Heart right ventricle (tissue), 16 donors: ENCODE measurements at regions not wholly inside any gene's neighbourhood (a gene's known extent, or its start where the extent isn't known, plus 50 kb on each side); places are given as distances from the start of the nearest gene placed in this dataset.

Source experiments
- ATAC-seq, 8 donors: fragments of 200-7000 bp; cut with Tn5 transposase; one replicate each; pipeline ENCODE4 v1.9.1; 2020; ENCODE audit warnings: mild to moderate bottlenecking in 8 of 8, moderate library complexity in 8 of 8, moderate number of reproducible peaks in 1 of 8
- DNase-seq, 2 donors: peaks; one replicate each; pipeline ENCODE4 v3.0.0-alpha.2; 2020
- H3K27ac ChIP-seq, 10 donors: fragments of 200-600 bp; sonication (generic) in 2 of 10; one replicate each; pipeline versions ENCODE4 v1.5.0 to v1.8.0; 2020 to 2022; ENCODE audit warnings: mild to moderate bottlenecking in 3 of 10
- H3K27me3 ChIP-seq, 7 donors: fragments of 200-600 bp; one replicate each; pipeline ENCODE4 v1.8.0; 2021 to 2022; ENCODE audit warnings: mild to moderate bottlenecking in 2 of 7
- H3K36me3 ChIP-seq, 9 donors: fragments of 200-600 bp; sonication (generic) in 1 of 9; one replicate each; pipeline versions ENCODE4 v1.5.0 to v1.8.0; 2020 to 2022; ENCODE audit warnings: mild to moderate bottlenecking in 2 of 9
- H3K4me1 ChIP-seq, 9 donors: fragments of 200-600 bp; sonication (generic) in 1 of 9; one replicate each; pipeline versions ENCODE4 v1.5.0 to v1.8.0; 2020 to 2022; ENCODE audit warnings: mild to moderate bottlenecking in 4 of 9
- H3K4me3 ChIP-seq, 10 donors: fragments of 200-600 bp; sonication (generic) in 2 of 10; one replicate each; pipeline versions ENCODE4 v1.5.0 to v1.8.0; 2020 to 2022; ENCODE audit warnings: mild to moderate bottlenecking in 7 of 10, moderate library complexity in 2 of 10
- H3K9me3 ChIP-seq, 11 donors: fragments of 200-600 bp in 10 of 11; sonication (generic) in 2 of 11; one replicate each; pipeline versions ENCODE4 v1.5.0 to v1.8.0; 2013 to 2022; ENCODE audit warnings: mild to moderate bottlenecking in 2 of 11, control low read depth in 1 of 11, moderate library complexity in 1 of 11
- CTCF ChIP-seq, 9 donors: fragments of 200-600 bp; sonication (generic) in 2 of 9; IDR thresholded peaks; one replicate each; pipeline versions ENCODE4 v1.5.0 to v1.8.0; 2021 to 2022; ENCODE audit warnings: antibody characterized with exemption in 9 of 9, mild to moderate bottlenecking in 5 of 9, moderate library complexity in 1 of 9
- WGBS, 2 donors: extraction: QIAGEN DNeasy Blood & Tissue Kit; methylation state at CpG; one replicate each; pipeline ENCODE4 v1.1.7; 2013; ENCODE audit warnings: inconsistent platforms in 1 of 2; 5-methylcytosine and 5-hydroxymethylcytosine counted together
- intact Hi-C, 10 donors: fragments of 100-400 bp; cut with DNase I; formaldehyde crosslinking; loops; one replicate each; pipeline versions ENCODE4 v1.11.1 to v1.14.2; 2022
- donor health status: Arrhythmogenic right ventricular cardiomyopathy.
- donor health status: ischemic (EF 13 %, LVEDD 7.1; RV severe dilation, severe dysfunction).
- donor health status: healthy with polysubstance abuse.
- donor health status: DM: no; HTN: yes; CAD: no.
- donor health status: DM: no; HTN: no; CAD: no.
- donor health status: ischemic (EF 25% LVEDD 6.9; RV normal size, moderate dysfunction).
- donor health status: ischemic (EF 25% LVEDD 5.7; RV mildly dilated, moderate dysfunction).
- donor health status: healthy.
- donor health status: DM: yes; HTN: yes; CAD: no.
- donor health status: Ischemic cardiomyopathy.
- donor health status: ischemic (EF 35%, LVEDD 5.7; RV mildly dilated, moderate dysfunction).
- donor health status: nonischemic (EF 11% LVEDD 7.7; RV severe dilation, severe dysfunction).
- donor health status: DM: yes; HTN: yes; CAD: no.
- donor health status: PGD.
- donor health status: ischemic (EF 29% LVEDD 5.4; RV normal size, mild dysfunction).
- donor health status: nonischemic (EF 23%, LVEDD 6.1; RV moderate dilation, normal function).

DNA sequence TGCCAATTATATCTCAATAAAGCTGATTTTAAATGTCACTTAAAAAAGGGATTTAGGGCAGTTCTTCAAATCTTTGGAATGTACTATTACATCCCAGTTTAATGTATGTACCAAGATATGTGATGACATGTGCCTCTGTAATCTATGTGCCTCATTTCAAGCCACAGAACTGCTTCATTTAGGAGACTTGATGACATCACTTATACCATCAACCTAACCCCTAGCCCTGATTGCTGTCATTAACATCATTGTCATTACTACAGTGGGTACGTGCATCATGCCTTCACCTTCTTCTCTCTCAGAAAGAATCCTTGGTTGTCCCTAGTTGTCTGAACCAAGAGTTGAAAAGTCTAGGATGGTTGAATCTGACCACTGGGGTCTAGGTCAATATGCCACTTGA lies 134.3 kb upstream of the RAB11FIP2 start:
- DNase-seq (no peak), ATAC-seq (no peak)
- TF ChIP-seq CTCF (IDR thresholded peaks at IDR 0.05) = no peak
- 56 to 69% methylated on average over 1 of the region's 1 CpG for WGBS, 2 donors
- no peaks in the 10 kb centered on the region for H3K36me3 ChIP-seq
- H3K4me3 ChIP-seq = no peak overlapping the region
- H3K27me3 ChIP-seq = no peaks in the 10 kb centered on the region
- H3K27ac ChIP-seq = no peak overlapping the region
- no peaks in the 10 kb centered on the region for H3K4me1 ChIP-seq
- intact Hi-C loops = no loop called here
- peaks cover 0 to 33% (median 9%) of the 10 kb centered on the region in 11 donors for H3K9me3 ChIP-seq

- Histone ChIP-seq H3K27ac (no peak overlapping the region), H3K9me3 (peaks cover 0 to 18% (median 0%) of the 10 kb centered on the region in 11 donors), H3K27me3 (no peaks in the 10 kb centered on the region), H3K4me1 (no peaks in the 10 kb centered on the region), H3K36me3 (no peaks in the 10 kb centered on the region), H3K4me3 (no peak overlapping the region)
- no peak for DNase-seq
- intact Hi-C loops = no loop called here
- no peak for TF ChIP-seq CTCF (IDR thresholded peaks at IDR 0.05)
- ATAC-seq = no peak
- WGBS, 2 donors = 70 to 72% methylated on average over 2 of the region's 2 CpGs
Measured at GRCh38 chr10:118175148-118175547, 128.4 kb upstream of the RAB11FIP2 start.

DNA sequence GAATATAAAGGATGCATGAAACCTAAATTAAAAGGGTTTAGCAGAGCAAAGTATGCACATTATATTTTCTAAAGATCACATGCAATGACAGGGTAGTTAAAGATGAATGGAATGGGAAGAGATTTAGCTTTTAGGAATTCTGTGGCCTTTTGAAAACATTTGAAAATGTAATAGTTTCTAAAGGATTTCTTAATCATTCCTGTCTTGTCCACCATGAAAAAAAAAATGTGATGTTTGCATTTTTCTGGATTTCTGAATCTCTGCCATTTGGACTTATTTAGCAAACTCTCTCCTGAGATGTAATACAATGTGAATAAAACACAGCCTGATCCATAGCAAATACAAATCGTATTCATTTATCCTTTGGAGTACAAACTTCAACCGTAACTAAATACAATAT lies 126.6 kb upstream of the RAB11FIP2 start:
- H3K27me3 ChIP-seq = no peaks in the 10 kb centered on the region
- ATAC-seq = no peak
- H3K4me1 ChIP-seq = no peaks in the 10 kb centered on the region
- DNase-seq = no peak
- TF ChIP-seq CTCF (IDR thresholded peaks at IDR 0.05) = no peak
- WGBS, 2 donors = 82 to 89% methylated on average over 2 of the region's 2 CpGs
- no peak overlapping the region for H3K27ac ChIP-seq
- intact Hi-C loops = no loop called here
- H3K4me3 ChIP-seq = no peak overlapping the region
- H3K36me3 ChIP-seq = no peaks in the 10 kb centered on the region
- peaks cover 0 to 10% (median 0%) of the 10 kb centered on the region in 11 donors for H3K9me3 ChIP-seq

- no peaks in the 10 kb centered on the region for H3K36me3 ChIP-seq
- no peak for TF ChIP-seq CTCF (IDR thresholded peaks at IDR 0.05)
- H3K4me3 ChIP-seq = no peak overlapping the region
- WGBS, 2 donors = 64 to 70% methylated on average over 1 of the region's 1 CpG
- H3K4me1 ChIP-seq = no peaks in the 10 kb centered on the region
- peaks cover 0 to 10% (median 0%) of the 10 kb centered on the region in 11 donors for H3K9me3 ChIP-seq
- no peaks in the 10 kb centered on the region for H3K27me3 ChIP-seq
- DNase-seq = no peak
- H3K27ac ChIP-seq = no peak overlapping the region
- no peak for ATAC-seq
- intact Hi-C loops = no loop called here
Measured at GRCh38 chr10:118171861-118172260, 125.1 kb upstream of the RAB11FIP2 start.
